ENCODE measurements at regions not wholly inside any gene's neighbourhood (a gene's known extent, or its start where the extent isn't known, plus 50 kb on each side); places are given as distances from the start of the nearest gene placed in this dataset.
A peak's percentile ranks its signal among the peaks of the same experiment; 100 is the strongest.

GRCh38 chr3:146818866-146819265, 213.7 kb upstream of the PLSCR5 start:
- Histone ChIP-seq H3K79me1 (ENCODE audit: low read length) (no peaks in the 10 kb centered on the region), H3K56ac (ENCODE audit: low read length) (no peak overlapping the region), H3K4me3 (ENCODE audit: low read length) (no peak overlapping the region), H4K5ac (ENCODE audit: low read length) (no peak overlapping the region), H3K23ac (ENCODE audit: low read length) (no peak overlapping the region), H3K4me2 (ENCODE audit: low read length) (no peak overlapping the region), H3K27ac (ENCODE audit: low read depth, low read length) (no peak overlapping the region), H3K4ac (ENCODE audit: low read depth, low read length) (no peak overlapping the region), H3K27me3 (ENCODE audit: insufficient read depth, low read length, poor library complexity) (no peaks in the 10 kb centered on the region), H3K4me1 (ENCODE audit: control insufficient read depth, low read depth, low read length) (no peaks in the 10 kb centered on the region), H2BK15ac (replicated peaks; ENCODE audit: low read depth) (no peak overlapping the region), H2AK5ac (ENCODE audit: low read length) (no peak overlapping the region), H2BK120ac (ENCODE audit: low read depth, low read length) (no peak overlapping the region), H3K18ac (ENCODE audit: low read length) (no peak overlapping the region), H3K79me2 (ENCODE audit: control insufficient read depth, insufficient read depth, low read length) (no peaks in the 10 kb centered on the region), H3K36me3 (ENCODE audit: control insufficient read depth, insufficient read depth, low read length) (no peaks in the 10 kb centered on the region), H4K8ac (ENCODE audit: low read depth, low read length) (no peak overlapping the region), H2BK5ac (ENCODE audit: low read length) (no peak overlapping the region), H3K9ac (ENCODE audit: low read length) (no peak overlapping the region)
- WGBS (ENCODE audit: extremely low coverage, insufficient coverage, low lambda C conversion rate): no CpG with 5 or more reads among the region's 3 CpGs
- DNase-seq: no peak

- H3K4me2 ChIP-seq (ENCODE audit: low read length): no peak overlapping the region
Observed at GRCh38 chr3:146818301-146818700, 213.2 kb upstream of the PLSCR5 start.

GRCh38 chr3:146817704-146818103, 212.6 kb upstream of the PLSCR5 start:
- no peaks in the 10 kb centered on the region for H3K4me1 ChIP-seq (ENCODE audit: control insufficient read depth, low read depth, low read length)
- H3K23ac ChIP-seq (ENCODE audit: low read length): no peak overlapping the region
- H3K56ac ChIP-seq (ENCODE audit: low read length): no peak overlapping the region
- no peak overlapping the region for H3K4ac ChIP-seq (ENCODE audit: low read depth, low read length)
- no peak overlapping the region for H3K9ac ChIP-seq (ENCODE audit: low read length)
- no peak overlapping the region for H3K27ac ChIP-seq (ENCODE audit: low read depth, low read length)
- no peaks in the 10 kb centered on the region for H3K36me3 ChIP-seq (ENCODE audit: control insufficient read depth, insufficient read depth, low read length)
- peak; percentile 50 for DNase-seq
- H2BK120ac ChIP-seq (ENCODE audit: low read depth, low read length): no peak overlapping the region
- H4K8ac ChIP-seq (ENCODE audit: low read depth, low read length): no peak overlapping the region
- no peaks in the 10 kb centered on the region for H3K79me2 ChIP-seq (ENCODE audit: control insufficient read depth, insufficient read depth, low read length)
- H3K4me3 ChIP-seq (ENCODE audit: low read length): no peak overlapping the region
- H3K4me2 ChIP-seq (ENCODE audit: low read length): no peak overlapping the region
- no peak overlapping the region for H3K18ac ChIP-seq (ENCODE audit: low read length)
- H4K5ac ChIP-seq (ENCODE audit: low read length): no peak overlapping the region
- H3K27me3 ChIP-seq (ENCODE audit: insufficient read depth, low read length, poor library complexity): no peaks in the 10 kb centered on the region
- H2BK5ac ChIP-seq (ENCODE audit: low read length): no peak overlapping the region
- no CpG with 5 or more reads among the region's 2 CpGs for WGBS (ENCODE audit: extremely low coverage, insufficient coverage, low lambda C conversion rate)
- no peak overlapping the region for H2AK5ac ChIP-seq (ENCODE audit: low read length)
- H3K79me1 ChIP-seq (ENCODE audit: low read length): no peaks in the 10 kb centered on the region
- H2BK15ac ChIP-seq (replicated peaks; ENCODE audit: low read depth): no peak overlapping the region

More at GRCh38 chr3:146818301-146818700, 213.2 kb upstream of the PLSCR5 start:
- no peaks in the 10 kb centered on the region for H3K79me2 ChIP-seq (ENCODE audit: control insufficient read depth, insufficient read depth, low read length)
- no peak overlapping the region for H3K9ac ChIP-seq (ENCODE audit: low read length)
- H3K36me3 ChIP-seq (ENCODE audit: control insufficient read depth, insufficient read depth, low read length): no peaks in the 10 kb centered on the region
- no peaks in the 10 kb centered on the region for H3K4me1 ChIP-seq (ENCODE audit: control insufficient read depth, low read depth, low read length)
- no peak overlapping the region for H4K5ac ChIP-seq (ENCODE audit: low read length)
- H2AK5ac ChIP-seq (ENCODE audit: low read length): no peak overlapping the region
- no peaks in the 10 kb centered on the region for H3K79me1 ChIP-seq (ENCODE audit: low read length)
- no peak overlapping the region for H2BK5ac ChIP-seq (ENCODE audit: low read length)
- no peak overlapping the region for H4K8ac ChIP-seq (ENCODE audit: low read depth, low read length)
- DNase-seq: no peak
- H3K27ac ChIP-seq (ENCODE audit: low read depth, low read length): no peak overlapping the region
- H3K4ac ChIP-seq (ENCODE audit: low read depth, low read length): no peak overlapping the region
- no peak overlapping the region for H3K4me3 ChIP-seq (ENCODE audit: low read length)
- no peak overlapping the region for H3K18ac ChIP-seq (ENCODE audit: low read length)
- H2BK15ac ChIP-seq (replicated peaks; ENCODE audit: low read depth): no peak overlapping the region
- WGBS (ENCODE audit: extremely low coverage, insufficient coverage, low lambda C conversion rate): no CpG with 5 or more reads among the region's 4 CpGs
- H3K23ac ChIP-seq (ENCODE audit: low read length): no peak overlapping the region
- H2BK120ac ChIP-seq (ENCODE audit: low read depth, low read length): no peak overlapping the region
- no peak overlapping the region for H3K56ac ChIP-seq (ENCODE audit: low read length)
- H3K27me3 ChIP-seq (ENCODE audit: insufficient read depth, low read length, poor library complexity): no peaks in the 10 kb centered on the region

GRCh38 chr3:146814601-146815315, 209.6 kb upstream of the PLSCR5 start:
- no peaks in the 10 kb centered on the region for H3K79me1 ChIP-seq (ENCODE audit: low read length)
- H3K36me3 ChIP-seq (ENCODE audit: control insufficient read depth, insufficient read depth, low read length): no peaks in the 10 kb centered on the region
- peak overlapping the region; percentile 39 for H4K8ac ChIP-seq (ENCODE audit: low read depth, low read length)
- H3K4me2 ChIP-seq (ENCODE audit: low read length): no peak overlapping the region
- no CpG with 5 or more reads among the region's 1 CpG for WGBS (ENCODE audit: extremely low coverage, insufficient coverage, low lambda C conversion rate)
- H3K18ac ChIP-seq (ENCODE audit: low read length): no peak overlapping the region
- no peak overlapping the region for H2BK15ac ChIP-seq (replicated peaks; ENCODE audit: low read depth)
- no peaks in the 10 kb centered on the region for H3K27me3 ChIP-seq (ENCODE audit: insufficient read depth, low read length, poor library complexity)
- no peak overlapping the region for H3K23ac ChIP-seq (ENCODE audit: low read length)
- no peak overlapping the region for H3K9ac ChIP-seq (ENCODE audit: low read length)
- no peaks in the 10 kb centered on the region for H3K79me2 ChIP-seq (ENCODE audit: control insufficient read depth, insufficient read depth, low read length)
- no peaks in the 10 kb centered on the region for H3K4me1 ChIP-seq (ENCODE audit: control insufficient read depth, low read depth, low read length)
- H2BK5ac ChIP-seq (ENCODE audit: low read length): no peak overlapping the region
- no peak overlapping the region for H4K5ac ChIP-seq (ENCODE audit: low read length)
- H2BK120ac ChIP-seq (ENCODE audit: low read depth, low read length): no peak overlapping the region
- H3K4ac ChIP-seq (ENCODE audit: low read depth, low read length): no peak overlapping the region
- H3K27ac ChIP-seq (ENCODE audit: low read depth, low read length): no peak overlapping the region
- no peak overlapping the region for H3K56ac ChIP-seq (ENCODE audit: low read length)
- no peak overlapping the region for H3K4me3 ChIP-seq (ENCODE audit: low read length)
- peak; percentile 86 for DNase-seq
- H2AK5ac ChIP-seq (ENCODE audit: low read length): no peak overlapping the region

GRCh38 chr3:146813496-146813895, 208.3 kb upstream of the PLSCR5 start:
- Histone ChIP-seq H3K79me2 (ENCODE audit: control insufficient read depth, insufficient read depth, low read length) (no peaks in the 10 kb centered on the region), H3K4me3 (ENCODE audit: low read length) (no peak overlapping the region), H4K5ac (ENCODE audit: low read length) (no peak overlapping the region), H2BK5ac (ENCODE audit: low read length) (no peak overlapping the region), H3K36me3 (ENCODE audit: control insufficient read depth, insufficient read depth, low read length) (no peaks in the 10 kb centered on the region), H2AK5ac (ENCODE audit: low read length) (no peak overlapping the region), H3K79me1 (ENCODE audit: low read length) (no peaks in the 10 kb centered on the region), H2BK15ac (replicated peaks; ENCODE audit: low read depth) (no peak overlapping the region), H3K27me3 (ENCODE audit: insufficient read depth, low read length, poor library complexity) (no peaks in the 10 kb centered on the region), H3K9ac (ENCODE audit: low read length) (no peak overlapping the region), H2BK120ac (ENCODE audit: low read depth, low read length) (no peak overlapping the region), H3K4ac (ENCODE audit: low read depth, low read length) (no peak overlapping the region), H3K56ac (ENCODE audit: low read length) (no peak overlapping the region), H4K8ac (ENCODE audit: low read depth, low read length) (no peak overlapping the region), H3K23ac (ENCODE audit: low read length) (no peak overlapping the region), H3K27ac (ENCODE audit: low read depth, low read length) (no peak overlapping the region), H3K4me2 (ENCODE audit: low read length) (no peak overlapping the region), H3K18ac (ENCODE audit: low read length) (peak overlapping the region; percentile 39), H3K4me1 (ENCODE audit: control insufficient read depth, low read depth, low read length) (no peaks in the 10 kb centered on the region)
- DNase-seq: peak; percentile 59
- no CpG with 5 or more reads among the region's 1 CpG for WGBS (ENCODE audit: extremely low coverage, insufficient coverage, low lambda C conversion rate)

GRCh38 chr3:146803745-146804144, 198.6 kb upstream of the PLSCR5 start:
- Histone ChIP-seq H3K4me2 (ENCODE audit: low read length) (no peak overlapping the region), H2BK5ac (ENCODE audit: low read length) (no peak overlapping the region), H3K27ac (ENCODE audit: low read depth, low read length) (no peak overlapping the region), H3K79me2 (ENCODE audit: control insufficient read depth, insufficient read depth, low read length) (no peaks in the 10 kb centered on the region), H3K23ac (ENCODE audit: low read length) (no peak overlapping the region), H3K4ac (ENCODE audit: low read depth, low read length) (no peak overlapping the region), H3K79me1 (ENCODE audit: low read length) (no peaks in the 10 kb centered on the region), H3K36me3 (ENCODE audit: control insufficient read depth, insufficient read depth, low read length) (no peaks in the 10 kb centered on the region), H3K4me1 (ENCODE audit: control insufficient read depth, low read depth, low read length) (peaks cover 2% of the 10 kb centered on the region), H4K8ac (ENCODE audit: low read depth, low read length) (no peak overlapping the region), H3K18ac (ENCODE audit: low read length) (no peak overlapping the region), H3K56ac (ENCODE audit: low read length) (no peak overlapping the region), H3K27me3 (ENCODE audit: insufficient read depth, low read length, poor library complexity) (no peaks in the 10 kb centered on the region), H3K4me3 (ENCODE audit: low read length) (no peak overlapping the region), H3K9ac (ENCODE audit: low read length) (no peak overlapping the region), H4K5ac (ENCODE audit: low read length) (no peak overlapping the region), H2AK5ac (ENCODE audit: low read length) (no peak overlapping the region), H2BK15ac (replicated peaks; ENCODE audit: low read depth) (no peak overlapping the region), H2BK120ac (ENCODE audit: low read depth, low read length) (no peak overlapping the region)
- DNase-seq: peak; percentile 47
- no CpG with 5 or more reads among the region's 2 CpGs for WGBS (ENCODE audit: extremely low coverage, insufficient coverage, low lambda C conversion rate)

All from mesendoderm (in vitro differentiated cells).